HepG2 (cell line): ENCODE measurements at regions not wholly inside any gene's neighbourhood (a gene's known extent, or its start where the extent isn't known, plus 50 kb on each side); places are given as distances from the start of the nearest gene placed in this dataset.
"Not testable (repeated sequence)": the region's sequence is repeated elsewhere in the genome, so short reads cannot be mapped to it uniquely, and the experiment has no call there.

Experiments used
- ATAC-seq: fragments of 200-7000 bp; cut with Tn5 transposase; 3 replicates; pipeline ENCODE4 v1.9.1; 2020; ENCODE audit warnings: mild to moderate bottlenecking, moderate library complexity
- BruUV-seq: library from RNA; stranded (reverse); fragments of 400-500 nt; replicated peaks from 2 replicates; lab custom pipeline; 2021; lab: Mats Ljungman, UMichigan
- CTCF ChIA-PET: fragments of 300-600 bp; formaldehyde crosslinking; extraction: SDS; loops from one replicate; lab custom pipeline; 2021; ENCODE audit warnings: low total read pairs, inconsistent platforms, low intra/inter-chr PET ratio; lab: Yijun Ruan, JAX
- POLR2A ChIA-PET: fragments of 350-600 bp; sonication (Branson Sonifier 250); formaldehyde crosslinking; loops from one replicate; lab custom pipeline; 2020; ENCODE audit warnings: antibody characterized with exemption, inconsistent platforms; lab: Yijun Ruan, JAX
- DNase-seq: peaks from one replicate; pipeline ENCODE4 v3.0.0-alpha.2; 2015; ENCODE audit warnings: low spot score
- FAIRE-seq: peaks from 3 replicates; lab custom pipeline; 2011; peaks lifted over from hg19 to GRCh38; lab: Jason Lieb, UNC
- H2AFZ ChIP-seq: one replicate; pipeline ENCODE4 v1.6.1; 2011; ENCODE audit warnings: low read length, inconsistent platforms
- H3K27ac ChIP-seq: fragments of 300-600 bp; 3 replicates; pipeline ENCODE4 v1.8.0; 2011; ENCODE audit warnings: mixed run types, mild to moderate bottlenecking, mixed read lengths, low read length, inconsistent platforms; ENCODE audit not compliant: insufficient read depth; ENCODE audit errors: extremely low read length
- H3K27me3 ChIP-seq, 2 experiments: fragments of 200-600 bp in 1 of 2; 2 replicates in 1 of 2; 3 replicates in 1 of 2; pipeline versions ENCODE4 v1.6.0 to v1.8.0; 2011; ENCODE audit warnings: low read length in 2 of 2, mild to moderate bottlenecking in 2 of 2, moderate library complexity in 2 of 2, inconsistent platforms in 1 of 2; ENCODE audit not compliant: insufficient read depth in 2 of 2, control insufficient read depth in 1 of 2
- H3K36me3 ChIP-seq, 2 experiments: fragments of 200-600 bp in 1 of 2; replicated peaks in 1 of 2; 2 replicates in 1 of 2; 3 replicates in 1 of 2; pipeline versions ENCODE4 v1.5.1 to v1.8.0; 2011; ENCODE audit warnings: low read length in 2 of 2, inconsistent platforms in 1 of 2; ENCODE audit not compliant: insufficient read depth in 2 of 2, control insufficient read depth in 1 of 2
- H3K4me1 ChIP-seq: 2 replicates; pipeline ENCODE4 v1.5.1; 2012; ENCODE audit warnings: low read length, inconsistent platforms; ENCODE audit not compliant: insufficient read depth
- H3K4me2 ChIP-seq: 2 replicates; pipeline ENCODE4 v1.6.0; 2011; ENCODE audit warnings: low read depth, low read length, inconsistent platforms
- H3K4me3 ChIP-seq, 3 experiments: fragments of 200-600 bp in 1 of 3; sonication (generic), shearing (Covaris generic) in 1 of 3; replicated peaks in 1 of 3; 2 replicates each; pipeline ENCODE4 v1.5.1; 2011 to 2016; ENCODE audit warnings: low read length in 3 of 3, inconsistent platforms in 2 of 3, low read depth in 2 of 3, mild to moderate bottlenecking in 2 of 3, control low read depth in 1 of 3, mixed read lengths in 1 of 3; ENCODE audit not compliant: insufficient read depth in 1 of 3
- H3K79me2 ChIP-seq: one replicate; pipeline ENCODE4 v1.6.1; 2011; ENCODE audit warnings: low read length, inconsistent platforms; ENCODE audit not compliant: insufficient read depth
- H3K9ac ChIP-seq: 2 replicates; pipeline ENCODE4 v1.6.0; 2011; ENCODE audit warnings: mild to moderate bottlenecking, low read depth, low read length, inconsistent platforms; ENCODE audit not compliant: insufficient read depth
- H3K9me3 ChIP-seq: 2 replicates; pipeline ENCODE4 v1.5.1; 2012; ENCODE audit warnings: mild to moderate bottlenecking, low read length
- H4K20me1 ChIP-seq: 2 replicates; pipeline ENCODE4 v1.6.0; 2011; ENCODE audit warnings: inconsistent platforms, mild to moderate bottlenecking, low read length, moderate library complexity; ENCODE audit not compliant: insufficient read depth
- RBAK ChIP-seq: sonication (generic); formaldehyde crosslinking; IDR thresholded peaks from 2 replicates; pipeline ENCODE4 v1.5.1; 2020; ENCODE audit warnings: mild to moderate bottlenecking, missing genetic modification reagents
- TP53 ChIP-seq: sonication (generic); formaldehyde crosslinking; conservative IDR thresholded peaks from 2 replicates; pipeline ENCODE4 v1.4.0; 2020; ENCODE audit warnings: missing genetic modification reagents
- ZBTB43 ChIP-seq: sonication (generic); formaldehyde crosslinking; conservative IDR thresholded peaks from 2 replicates; pipeline ENCODE4 v1.4.0; 2020; ENCODE audit warnings: missing genetic modification reagents
- WGBS: methylation state at CpG from one replicate; pipeline ENCODE4 v1.1.6; 2017; ENCODE audit warnings: low lambda C conversion rate; 5-methylcytosine and 5-hydroxymethylcytosine counted together
- in situ Hi-C: cut with HindIII; loops from 2 replicates; pipeline ENCODE4 v1.10.0; 2017; ENCODE audit warnings: low pct_unique_long_range_greater_than_20kb; ENCODE audit not compliant: extremely low pct_ligation_motif_present
- intact Hi-C: fragments of 100-400 bp; cut with micrococcal nuclease; formaldehyde crosslinking; loops from one replicate; pipeline ENCODE4 v1.10.0; 2022; ENCODE audit not compliant: unreplicated experiment

GRCh38 chr16:88197481-88198456, 185.0 kb upstream of the ZNF469 start:
- POLR2A ChIA-PET, result no interaction called here
- FAIRE-seq (no peak), DNase-seq (no peak), ATAC-seq (no peak)
- peaks cover 17 to 71% of the 10 kb centered on the region in 2 experiments for H3K27me3 ChIP-seq
- no peak overlapping the region for H2AFZ ChIP-seq
- BruUV-seq, result no TSS peak
- no peak overlapping the region for H3K4me3 ChIP-seq
- H3K9ac ChIP-seq, result no peak overlapping the region
- H3K79me2 ChIP-seq, result no peaks in the 10 kb centered on the region
- no peaks in the 10 kb centered on the region for H3K36me3 ChIP-seq
- CTCF ChIA-PET, result no interaction called here
- 27% methylated on average over 8 of the region's 20 CpGs for WGBS
- no peaks in the 10 kb centered on the region for H3K9me3 ChIP-seq
- H4K20me1 ChIP-seq, result no peaks in the 10 kb centered on the region
- peaks cover 7% of the 10 kb centered on the region; the same call in 1 of the 2 replicates for H3K4me1 ChIP-seq
- in situ Hi-C loops (loop anchor here (5.0 to 10.0 kb wide), 2 partner anchors 110 to 237 kb away; no protein-coding TSS in a partner anchor), intact Hi-C loops (no loop called here)
- TF ChIP-seq RBAK (CRISPR knock-in tag) (0 out of 2 replicates have a peak, but pooled peaks have one; percentile 70), TP53 (CRISPR knock-in tag) (no peak), ZBTB43 (CRISPR knock-in tag) (no peak)
- H3K27ac ChIP-seq, result no peak overlapping the region
- H3K4me2 ChIP-seq, result no peak overlapping the region

DNA sequence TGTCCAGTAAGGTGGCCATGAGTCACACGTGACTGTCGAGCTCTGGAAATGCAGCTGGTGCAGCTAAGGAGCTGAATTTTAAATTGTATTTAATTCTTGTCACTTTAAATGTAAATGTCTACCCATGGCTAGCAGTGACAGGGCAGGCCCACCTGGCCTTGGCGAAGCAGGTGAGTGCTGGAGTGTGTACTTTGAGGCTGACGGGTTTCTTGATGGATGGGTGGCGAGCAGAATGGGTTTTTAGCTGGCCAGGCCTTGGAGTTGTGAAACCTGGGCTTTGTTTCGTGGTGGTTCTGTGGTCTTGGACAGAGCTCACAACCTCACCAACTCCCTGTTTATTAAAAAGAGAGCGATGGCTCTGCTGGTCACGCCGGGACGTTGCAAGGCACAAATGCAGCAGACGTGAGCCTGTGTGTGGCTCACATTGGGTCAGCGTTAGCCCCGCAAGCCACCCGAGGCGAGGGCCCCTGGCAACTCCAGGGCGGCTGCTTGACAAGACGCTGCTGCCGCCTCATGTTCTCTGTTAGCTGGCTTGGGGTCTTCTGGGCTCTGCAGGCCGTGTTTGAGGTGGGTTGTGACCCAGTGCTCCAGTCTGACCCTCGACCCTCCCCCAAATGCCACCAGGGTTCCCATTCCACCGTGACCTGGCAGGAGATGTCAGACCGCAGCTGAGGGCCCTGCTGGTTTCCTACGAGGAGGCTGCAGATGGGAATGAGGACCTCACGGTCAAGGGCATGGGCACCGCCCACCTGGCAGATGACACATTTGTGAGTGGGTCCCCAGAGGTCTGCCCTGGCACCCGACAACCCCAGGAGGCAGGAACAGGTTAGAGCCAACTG, 184.1 kb upstream of the ZNF469 start:
- in situ Hi-C loops, result loop anchor here (5.0 to 10.0 kb wide), 2 partner anchors 109 to 236 kb away; no protein-coding TSS in a partner anchor
- BruUV-seq, H3K9ac ChIP-seq, H4K20me1 ChIP-seq, CTCF ChIA-PET, H3K4me2 ChIP-seq, H3K27ac ChIP-seq, H3K4me1 ChIP-seq, H3K4me3 ChIP-seq, H2AFZ ChIP-seq, DNase-seq, H3K9me3 ChIP-seq, H3K79me2 ChIP-seq, POLR2A ChIA-PET, intact Hi-C loops, ATAC-seq, H3K36me3 ChIP-seq: not testable (repeated sequence)
- 25% methylated on average over 21 of the region's 26 CpGs for WGBS
- FAIRE-seq, result peak; percentile 56
- H3K27me3 ChIP-seq, result peaks cover 17 to 75% of the 10 kb centered on the region in 2 experiments

- FAIRE-seq, DNase-seq: not testable (repeated sequence)
Measured at GRCh38 chr16:88199296-88200153, 183.2 kb upstream of the ZNF469 start.

More at GRCh38 chr16:88199296-88200153, 183.2 kb upstream of the ZNF469 start:
- H3K4me2 ChIP-seq, H3K27ac ChIP-seq, H3K36me3 ChIP-seq, POLR2A ChIA-PET, BruUV-seq, CTCF ChIA-PET, intact Hi-C loops, H3K79me2 ChIP-seq, H3K4me3 ChIP-seq, H3K9me3 ChIP-seq, H4K20me1 ChIP-seq, H3K4me1 ChIP-seq, H2AFZ ChIP-seq, H3K9ac ChIP-seq: not testable (repeated sequence)
- 29% methylated on average over 20 of the region's 25 CpGs for WGBS
- in situ Hi-C loops, result loop anchor here (5.0 to 10.0 kb wide), 2 partner anchors 108 to 235 kb away; no protein-coding TSS in a partner anchor
- ATAC-seq, result 0 out of 3 replicates have a peak, but pooled peaks have one; percentile 10
- H3K27me3 ChIP-seq, result peaks cover 18 to 79% of the 10 kb centered on the region in 2 experiments
